H9 (cell line): ENCODE measurements at regions not wholly inside any gene's neighbourhood (a gene's known extent, or its start where the extent isn't known, plus 50 kb on each side); places are given as distances from the start of the nearest gene placed in this dataset.

ENCODE experiments used
- DNase-seq: peaks from one replicate; pipeline ENCODE4 v3.0.0-alpha.2; 2017
- H2AFZ ChIP-seq: one replicate; pipeline ENCODE4 v1.6.1; 2013; ENCODE audit warnings: mild to moderate bottlenecking, low read length, control low read depth, moderate library complexity
- H2AK5ac ChIP-seq: 2 replicates; pipeline ENCODE4 v1.6.1; 2013; ENCODE audit warnings: low read length, control low read depth, mixed read lengths; ENCODE audit not compliant: insufficient read length
- H2BK120ac ChIP-seq: one replicate; pipeline ENCODE4 v1.6.1; 2013; ENCODE audit warnings: low read depth, mild to moderate bottlenecking, low read length, control low read depth, inconsistent platforms; ENCODE audit not compliant: poor library complexity, severe bottlenecking
- H2BK12ac ChIP-seq: 2 replicates; pipeline ENCODE4 v1.6.1; 2013; ENCODE audit warnings: low read length, control low read depth, mixed read lengths, low read depth; ENCODE audit not compliant: insufficient read length
- H2BK15ac ChIP-seq: 2 replicates; pipeline ENCODE4 v1.6.1; 2013; ENCODE audit warnings: low read depth, low read length, control low read depth
- H2BK20ac ChIP-seq: one replicate; pipeline ENCODE4 v1.6.1; 2013; ENCODE audit warnings: low read depth, mild to moderate bottlenecking, low read length, control low read depth, inconsistent platforms; ENCODE audit not compliant: poor library complexity, severe bottlenecking
- H2BK5ac ChIP-seq: 2 replicates; pipeline ENCODE4 v1.6.1; 2013; ENCODE audit warnings: low read length, control low read depth, mixed read lengths; ENCODE audit not compliant: insufficient read length
- H3K14ac ChIP-seq: 2 replicates; pipeline ENCODE4 v1.6.1; 2013; ENCODE audit warnings: low read length, control low read depth; ENCODE audit not compliant: insufficient read depth
- H3K18ac ChIP-seq: 2 replicates; pipeline ENCODE4 v1.6.1; 2013; ENCODE audit warnings: low read depth, mild to moderate bottlenecking, mixed read lengths, low read length, control low read depth; ENCODE audit not compliant: insufficient read length
- H3K23ac ChIP-seq: 2 replicates; pipeline ENCODE4 v1.6.1; 2013; ENCODE audit warnings: low read length, control low read depth, mixed read lengths, low read depth; ENCODE audit not compliant: insufficient read length
- H3K23me2 ChIP-seq: 2 replicates; pipeline ENCODE4 v1.6.1; 2013; ENCODE audit warnings: low read depth, mild to moderate bottlenecking, mixed read lengths, low read length, control low read depth; ENCODE audit not compliant: insufficient read length, poor library complexity, severe bottlenecking
- H3K27ac ChIP-seq: 2 replicates; pipeline ENCODE4 v1.5.1; 2013; ENCODE audit warnings: low read length, control low read depth, mixed read lengths, low read depth; ENCODE audit not compliant: insufficient read length
- H3K27me3 ChIP-seq: 2 replicates; pipeline ENCODE4 v1.6.1; 2013; ENCODE audit warnings: low read length, control low read depth, inconsistent platforms; ENCODE audit not compliant: insufficient read depth
- H3K4ac ChIP-seq: 2 replicates; pipeline ENCODE4 v1.6.1; 2013; ENCODE audit warnings: low read depth, mild to moderate bottlenecking, control low read depth, inconsistent platforms, low read length, moderate library complexity
- H3K4me1 ChIP-seq: 2 replicates; pipeline ENCODE4 v1.6.1; 2013; ENCODE audit warnings: low read length, control low read depth, inconsistent platforms; ENCODE audit not compliant: insufficient read depth
- H3K4me2 ChIP-seq: 2 replicates; pipeline ENCODE4 v1.6.1; 2013; ENCODE audit warnings: low read length, control low read depth, mixed read lengths; ENCODE audit not compliant: insufficient read length, insufficient read depth
- H3K56ac ChIP-seq: 2 replicates; pipeline ENCODE4 v1.6.1; 2013; ENCODE audit warnings: low read depth, mild to moderate bottlenecking, mixed read lengths, low read length, control low read depth; ENCODE audit not compliant: insufficient read length
- H3K79me1 ChIP-seq: 2 replicates; pipeline ENCODE4 v1.6.1; 2013; ENCODE audit warnings: low read depth, mild to moderate bottlenecking, moderate library complexity, low read length, control low read depth, inconsistent platforms; ENCODE audit not compliant: insufficient read depth, poor library complexity, severe bottlenecking
- H3K79me2 ChIP-seq: 2 replicates; pipeline ENCODE4 v1.6.1; 2013; ENCODE audit warnings: low read length, control low read depth, inconsistent platforms; ENCODE audit not compliant: insufficient read depth
- H3K9ac ChIP-seq: 2 replicates; pipeline ENCODE4 v1.6.1; 2013; ENCODE audit warnings: low read length, control low read depth, mixed read lengths; ENCODE audit not compliant: insufficient read length; ENCODE audit errors: extremely low read depth
- H3K9me3 ChIP-seq: one replicate; pipeline ENCODE4 v1.6.1; 2013; ENCODE audit warnings: low read depth, low read length, inconsistent platforms; ENCODE audit not compliant: control insufficient read depth
- H3T11ph ChIP-seq: one replicate; pipeline ENCODE4 v1.6.1; 2013; ENCODE audit warnings: mild to moderate bottlenecking, low read length, control low read depth, inconsistent platforms
- H4K20me1 ChIP-seq: one replicate; pipeline ENCODE4 v1.6.1; 2013; ENCODE audit not compliant: control insufficient read depth, insufficient read length, insufficient read depth
- H4K5ac ChIP-seq: 2 replicates; pipeline ENCODE4 v1.6.1; 2013; ENCODE audit warnings: low read depth, mild to moderate bottlenecking, mixed read lengths, low read length, control low read depth; ENCODE audit not compliant: insufficient read length
- H4K8ac ChIP-seq: replicated peaks from 2 replicates; pipeline ENCODE4 v1.6.1; 2013; ENCODE audit warnings: low read length, control low read depth, mixed read lengths, low read depth; ENCODE audit not compliant: insufficient read length
- H4K91ac ChIP-seq: 2 replicates; pipeline ENCODE4 v1.6.1; 2013; ENCODE audit warnings: low read depth, mild to moderate bottlenecking, moderate library complexity, mixed read lengths, low read length, control low read depth; ENCODE audit not compliant: insufficient read length
- H3K27ac Mint-ChIP-seq, 3 experiments: 2 replicates in 2 of 3; 3 replicates in 1 of 3; pipeline ENCODE4 v1.8.0; 2020 to 2021; ENCODE audit warnings: mixed read lengths in 3 of 3, mild to moderate bottlenecking in 1 of 3, moderate library complexity in 1 of 3
- H3K27me3 Mint-ChIP-seq: 2 replicates; pipeline ENCODE4 v1.8.0; 2021; ENCODE audit warnings: low read depth, mild to moderate bottlenecking, moderate library complexity, mixed read lengths
- H3K36me3 Mint-ChIP-seq, 3 experiments: 2 replicates in 2 of 3; 3 replicates in 1 of 3; pipeline ENCODE4 v1.8.0; 2020 to 2021; ENCODE audit warnings: low read depth in 3 of 3, mixed read lengths in 3 of 3; ENCODE audit not compliant: insufficient read depth in 1 of 3
- H3K4me1 Mint-ChIP-seq, 2 experiments: 2 replicates each; pipeline ENCODE4 v1.8.0; 2020; ENCODE audit warnings: mixed read lengths in 2 of 2
- H3K4me3 Mint-ChIP-seq, 2 experiments: 2 replicates in 1 of 2; 3 replicates in 1 of 2; pipeline ENCODE4 v1.8.0; 2020 to 2021; ENCODE audit warnings: mild to moderate bottlenecking in 2 of 2, mixed read lengths in 2 of 2, moderate library complexity in 1 of 2
- H3K9me3 Mint-ChIP-seq, 2 experiments: 2 replicates in 1 of 2; 3 replicates in 1 of 2; pipeline ENCODE4 v1.8.0; 2020; ENCODE audit warnings: mild to moderate bottlenecking in 2 of 2, mixed read lengths in 2 of 2, moderate library complexity in 1 of 2
- CTCF ChIP-seq: fragments of 200-600 bp; sonication (generic); conservative IDR thresholded peaks from 3 replicates; pipeline ENCODE4 v1.8.0; 2021; ENCODE audit warnings: antibody characterized with exemption, mild to moderate bottlenecking

DNA sequence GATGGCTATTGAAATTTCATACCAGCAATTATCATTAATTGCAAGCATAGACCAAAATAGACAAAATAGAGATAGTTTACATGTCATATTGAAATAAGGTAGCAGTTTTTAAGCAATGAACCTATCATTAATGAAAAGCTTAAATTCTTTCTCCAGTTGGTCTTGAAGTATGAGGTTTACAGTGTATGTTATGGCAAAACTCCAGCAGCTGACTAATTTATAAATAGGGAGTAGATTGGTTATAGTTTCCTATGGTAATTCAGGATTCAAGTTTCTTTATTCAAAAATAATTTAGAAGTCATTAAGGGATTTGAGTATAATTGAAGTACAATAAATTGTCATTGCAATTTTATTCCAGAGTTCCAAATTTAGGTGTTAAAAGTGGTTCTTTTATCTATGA, 69.6 kb upstream of the COL5A2 start:
- no peak overlapping the region for H3K27ac ChIP-seq
- no peak overlapping the region for H3K9ac ChIP-seq
- H3K56ac ChIP-seq, result no peak overlapping the region
- H3K14ac ChIP-seq, result no peak overlapping the region
- peaks cover 8 to 9% of the 10 kb centered on the region in 2 experiments for H3K9me3 Mint-ChIP-seq
- H4K5ac ChIP-seq, result no peak overlapping the region
- H2BK120ac ChIP-seq, result no peak overlapping the region
- no peaks in the 10 kb centered on the region for H3K27me3 ChIP-seq
- H2BK15ac ChIP-seq, result no peak overlapping the region
- no peak overlapping the region for H3K27ac Mint-ChIP-seq
- no peak overlapping the region for H2BK5ac ChIP-seq
- no peaks in the 10 kb centered on the region for H3K79me1 ChIP-seq
- H3K9me3 ChIP-seq, result no peaks in the 10 kb centered on the region
- no peak overlapping the region for H3K4me3 Mint-ChIP-seq
- H3K23ac ChIP-seq, result no peak overlapping the region
- H4K8ac ChIP-seq, result no peak overlapping the region
- H2AK5ac ChIP-seq, result no peak overlapping the region
- no peak overlapping the region for H3K18ac ChIP-seq
- H3K27me3 Mint-ChIP-seq, result no peaks in the 10 kb centered on the region
- H4K20me1 ChIP-seq, result no peaks in the 10 kb centered on the region
- no peaks in the 10 kb centered on the region for H3K23me2 ChIP-seq
- no peak overlapping the region for H3K4ac ChIP-seq
- no peak overlapping the region for H4K91ac ChIP-seq
- no peak for DNase-seq
- H3K4me2 ChIP-seq, result no peak overlapping the region
- H2BK12ac ChIP-seq, result no peak overlapping the region
- H3K4me1 Mint-ChIP-seq, result no peaks in the 10 kb centered on the region
- H3K79me2 ChIP-seq, result no peaks in the 10 kb centered on the region
- no peak overlapping the region for H3T11ph ChIP-seq
- no peaks in the 10 kb centered on the region for H3K4me1 ChIP-seq
- H3K36me3 Mint-ChIP-seq, result peaks cover 4 to 9% (median 8%) of the 10 kb centered on the region in 3 experiments
- no peak for TF ChIP-seq CTCF
- H2BK20ac ChIP-seq, result no peak overlapping the region
- H2AFZ ChIP-seq, result no peak overlapping the region
